Activated CD8-positive, alpha-beta T cell treated with anti-CD3 and anti-CD28 coated beads for 36 hours (primary cell): ENCODE measurements at regions not wholly inside any gene's neighbourhood (a gene's known extent, or its start where the extent isn't known, plus 50 kb on each side); places are given as distances from the start of the nearest gene placed in this dataset.
"Not testable (repeated sequence)": the region's sequence is repeated elsewhere in the genome, so short reads cannot be mapped to it uniquely, and the experiment has no call there.

Experiments
- ATAC-seq: fragments of 200-7000 bp; cut with Tn5 transposase; one replicate; pipeline ENCODE4 v1.10.0; 2021; ENCODE audit warnings: mild to moderate bottlenecking, moderate library complexity
- CTCF ChIA-PET: fragments of 350-600 bp; sonication (Branson Sonifier 250); formaldehyde crosslinking; loops from one replicate; lab custom pipeline; 2021; ENCODE audit warnings: antibody characterized with exemption; lab: Charles Lee
- POLR2A ChIA-PET: fragments of 350-600 bp; sonication (Branson Sonifier 250); formaldehyde crosslinking; loops from one replicate; lab custom pipeline; 2021; ENCODE audit warnings: antibody characterized with exemption; lab: Charles Lee
- DNase-seq: peaks from one replicate; pipeline ENCODE4 v3.0.0-alpha.2; 2020
- H3K27ac Mint-ChIP-seq: one replicate; pipeline ENCODE4 v1.8.0; 2021; ENCODE audit warnings: mild to moderate bottlenecking, mixed read lengths
- H3K27me3 Mint-ChIP-seq: one replicate; pipeline ENCODE4 v1.8.0; 2021; ENCODE audit warnings: mixed read lengths
- H3K36me3 Mint-ChIP-seq: one replicate; pipeline ENCODE4 v1.8.0; 2021; ENCODE audit warnings: low read depth, mixed read lengths
- H3K4me1 Mint-ChIP-seq: one replicate; pipeline ENCODE4 v1.8.0; 2021; ENCODE audit warnings: low read depth, mixed read lengths
- H3K4me3 Mint-ChIP-seq: one replicate; pipeline ENCODE4 v1.8.0; 2021; ENCODE audit warnings: mild to moderate bottlenecking, moderate library complexity, mixed read lengths
- H3K9me3 Mint-ChIP-seq: one replicate; pipeline ENCODE4 v1.8.0; 2021; ENCODE audit warnings: mixed read lengths
- CTCF ChIP-seq: fragments of 200-600 bp; IDR thresholded peaks from one replicate; pipeline ENCODE4 v1.8.0; 2022; ENCODE audit warnings: antibody characterized with exemption, mild to moderate bottlenecking
- intact Hi-C: fragments of 100-400 bp; cut with micrococcal nuclease; formaldehyde crosslinking; loops from one replicate; pipeline ENCODE4 v1.10.0; 2022

GRCh38 chr4:181827246-181827645 lies 416.0 kb upstream of the TENM3 start:
- intact Hi-C loops = no loop called here

GRCh38 chr4:181830404-181831035 lies 412.7 kb upstream of the TENM3 start:
- Mint-ChIP-seq H3K27me3 (no peaks in the 10 kb centered on the region), H3K27ac (no peak overlapping the region), H3K4me1 (no peaks in the 10 kb centered on the region), H3K9me3 (no peaks in the 10 kb centered on the region), H3K36me3 (no peaks in the 10 kb centered on the region), H3K4me3 (no peak overlapping the region)
- POLR2A ChIA-PET = no interaction called here
- CTCF ChIA-PET = no interaction called here
- DNase-seq = no peak
- no peak for TF ChIP-seq CTCF
- no peak for ATAC-seq
- intact Hi-C loops = no loop called here

More at GRCh38 chr4:181827246-181827645, 416.0 kb upstream of the TENM3 start:
- POLR2A ChIA-PET = no interaction called here
- CTCF ChIA-PET = no interaction called here
- H3K4me3 Mint-ChIP-seq = no peak overlapping the region
- no peaks in the 10 kb centered on the region for H3K27me3 Mint-ChIP-seq
- H3K27ac Mint-ChIP-seq = no peak overlapping the region
- DNase-seq (no peak), ATAC-seq (no peak)
- no peaks in the 10 kb centered on the region for H3K36me3 Mint-ChIP-seq
- no peaks in the 10 kb centered on the region for H3K9me3 Mint-ChIP-seq
- H3K4me1 Mint-ChIP-seq = no peaks in the 10 kb centered on the region
- no peak for TF ChIP-seq CTCF

GRCh38 chr4:181834071-181834470 lies 409.1 kb upstream of the TENM3 start:
- Mint-ChIP-seq H3K36me3 (no peaks in the 10 kb centered on the region), H3K27ac (no peak overlapping the region), H3K4me3 (no peak overlapping the region), H3K9me3 (no peaks in the 10 kb centered on the region), H3K27me3 (no peaks in the 10 kb centered on the region), H3K4me1 (no peaks in the 10 kb centered on the region)
- no peak for DNase-seq
- no peak for TF ChIP-seq CTCF
- ChIA-PET CTCF (no interaction called here), POLR2A (no interaction called here)
- intact Hi-C loops = no loop called here
- no peak for ATAC-seq

GRCh38 chr4:181835348-181835747 lies 407.9 kb upstream of the TENM3 start:
- Mint-ChIP-seq H3K36me3 (no peaks in the 10 kb centered on the region), H3K9me3 (no peaks in the 10 kb centered on the region), H3K27ac (no peak overlapping the region), H3K4me1 (no peaks in the 10 kb centered on the region), H3K27me3 (no peaks in the 10 kb centered on the region), H3K4me3 (no peak overlapping the region)
- intact Hi-C loops = no loop called here
- DNase-seq = no peak
- POLR2A ChIA-PET = no interaction called here
- CTCF ChIA-PET = no interaction called here
- no peak for TF ChIP-seq CTCF
- no peak for ATAC-seq

GRCh38 chr4:181838253-181838652 lies 404.9 kb upstream of the TENM3 start:
- Mint-ChIP-seq H3K27ac (no peak overlapping the region), H3K36me3 (no peaks in the 10 kb centered on the region)
- intact Hi-C loops = no loop called here

GRCh38 chr4:181843797-181844196 lies 399.4 kb upstream of the TENM3 start:
- H3K9me3 Mint-ChIP-seq, H3K27ac Mint-ChIP-seq, H3K36me3 Mint-ChIP-seq, H3K27me3 Mint-ChIP-seq, ATAC-seq, POLR2A ChIA-PET, intact Hi-C loops, H3K4me1 Mint-ChIP-seq, DNase-seq, CTCF ChIA-PET, H3K4me3 Mint-ChIP-seq: not testable (repeated sequence)

More at GRCh38 chr4:181838253-181838652, 404.9 kb upstream of the TENM3 start:
- H3K9me3 Mint-ChIP-seq = no peaks in the 10 kb centered on the region
- DNase-seq = no peak
- ChIA-PET POLR2A (no interaction called here), CTCF (no interaction called here)
- no peak overlapping the region for H3K4me3 Mint-ChIP-seq
- no peak for ATAC-seq
- no peak for TF ChIP-seq CTCF
- H3K27me3 Mint-ChIP-seq = no peaks in the 10 kb centered on the region
- H3K4me1 Mint-ChIP-seq = no peaks in the 10 kb centered on the region
